ENCODE measurements at regions not wholly inside any gene's neighbourhood (a gene's known extent, or its start where the extent isn't known, plus 50 kb on each side); places are given as distances from the start of the nearest gene placed in this dataset.
"Not testable (repeated sequence)": the region's sequence is repeated elsewhere in the genome, so short reads cannot be mapped to it uniquely, and the experiment has no call there.

- DNase-seq, result no peak
Measured at GRCh38 chr9:95573463-95573862, 56.7 kb upstream of the PTCH1 start.

GRCh38 chr9:95572381-95573151, 55.8 kb upstream of the PTCH1 start:
- DNase-seq, result no peak

GRCh38 chr9:95570646-95571045, 53.9 kb upstream of the PTCH1 start:
- no peak for DNase-seq

GRCh38 chr9:95570150-95570549, 53.4 kb upstream of the PTCH1 start:
- no peak for DNase-seq

- not testable (repeated sequence) for DNase-seq
Measured at GRCh38 chr9:95568735-95569134, 52.0 kb upstream of the PTCH1 start.
